SU-DHL-6 (cell line): ENCODE measurements at regions not wholly inside any gene's neighbourhood (a gene's known extent, or its start where the extent isn't known, plus 50 kb on each side); places are given as distances from the start of the nearest gene placed in this dataset.

Experiments used
- CTCF ChIP-seq: fragments of 200-600 bp; sonication (generic); IDR thresholded peaks from one replicate; pipeline ENCODE4 v1.5.1; 2017; ENCODE audit warnings: antibody characterized with exemption, mild to moderate bottlenecking, low read length, moderate library complexity; ENCODE audit not compliant: insufficient read depth, poor library complexity, severe bottlenecking
- EZH2phosphoT487 ChIP-seq: fragments of 200-600 bp; sonication (generic), shearing (Covaris generic); conservative IDR thresholded peaks from 2 replicates; pipeline ENCODE4 v1.6.1; 2018; ENCODE audit warnings: mild to moderate bottlenecking, antibody characterized with exemption, low read length, moderate library complexity, mixed read lengths

- TF ChIP-seq CTCF = no peak
- no peak for TF ChIP-seq EZH2phosphoT487
These were observed 116.8 kb upstream of the WNT4 start for GRCh38 chr1:22259551-22260282.
